ENCODE measurements at regions not wholly inside any gene's neighbourhood (a gene's known extent, or its start where the extent isn't known, plus 50 kb on each side); places are given as distances from the start of the nearest gene placed in this dataset.
A peak's percentile ranks its signal among the peaks of the same experiment; 100 is the strongest.
"Not testable (repeated sequence)": the region's sequence is repeated elsewhere in the genome, so short reads cannot be mapped to it uniquely, and the experiment has no call there.

GRCh38 chr4:64216741-64217140 is 192.5 kb downstream of the TECRL start:
- DNase-seq (ENCODE audit: low spot score): no peak

GRCh38 chr4:64205376-64205775 is 203.9 kb downstream of the TECRL start:
- DNase-seq (ENCODE audit: low spot score): no peak

GRCh38 chr4:64200001-64200555 is 209.2 kb downstream of the TECRL start:
- no peak for DNase-seq (ENCODE audit: low spot score)

- no peak for DNase-seq (ENCODE audit: low spot score)
Measured at GRCh38 chr4:64195582-64195981, 213.7 kb downstream of the TECRL start.

- no peak for DNase-seq (ENCODE audit: low spot score)
Measured at GRCh38 chr4:64192731-64193412, 216.4 kb downstream of the TECRL start.

- DNase-seq (ENCODE audit: low spot score): no peak
Measured at GRCh38 chr4:64174247-64174882, 234.9 kb downstream of the TECRL start.

DNA sequence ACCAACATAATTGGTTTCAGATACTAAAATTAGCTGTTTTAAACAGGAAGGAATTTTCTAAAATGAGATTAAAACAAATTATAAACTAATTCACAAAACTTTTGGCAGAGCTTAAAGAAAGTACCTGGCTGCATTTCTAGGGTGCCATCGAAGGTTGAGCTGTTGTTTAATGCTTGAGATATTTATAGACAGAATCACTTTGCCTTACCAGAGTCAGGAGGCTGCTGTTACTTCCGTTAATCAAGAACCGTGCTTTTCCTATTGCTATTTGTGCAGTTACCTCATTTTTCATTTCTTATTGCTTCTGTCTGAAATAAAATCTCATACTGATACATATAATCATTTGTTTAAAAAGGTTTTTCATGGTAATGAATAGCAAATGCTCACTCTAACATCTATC is 242.9 kb downstream of the TECRL start:
- DNase-seq (ENCODE audit: low spot score): no peak

- DNase-seq (ENCODE audit: low spot score): peak; percentile 76
Measured at GRCh38 chr4:64158648-64159326, 250.5 kb downstream of the TECRL start.

DNA sequence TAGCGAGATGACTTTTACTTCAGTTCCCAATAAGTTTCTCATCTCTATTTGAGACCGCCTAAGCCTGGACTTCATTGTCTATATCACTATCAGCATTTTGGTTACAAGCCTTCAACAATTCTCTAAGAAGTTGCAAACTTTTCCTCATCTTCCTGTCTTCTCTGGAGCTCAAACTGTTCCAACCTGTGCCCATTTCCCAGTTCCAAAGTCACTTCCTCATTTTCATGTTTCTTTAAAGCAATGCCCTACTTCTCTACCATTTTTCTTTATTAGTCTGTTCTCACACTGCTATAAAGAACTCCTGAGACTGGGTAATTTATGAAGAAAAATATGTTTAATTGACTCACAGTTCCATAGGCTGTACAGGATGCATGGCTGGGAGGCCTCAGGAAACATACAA is 251.9 kb downstream of the TECRL start:
- DNase-seq (ENCODE audit: low spot score): no peak

DNA sequence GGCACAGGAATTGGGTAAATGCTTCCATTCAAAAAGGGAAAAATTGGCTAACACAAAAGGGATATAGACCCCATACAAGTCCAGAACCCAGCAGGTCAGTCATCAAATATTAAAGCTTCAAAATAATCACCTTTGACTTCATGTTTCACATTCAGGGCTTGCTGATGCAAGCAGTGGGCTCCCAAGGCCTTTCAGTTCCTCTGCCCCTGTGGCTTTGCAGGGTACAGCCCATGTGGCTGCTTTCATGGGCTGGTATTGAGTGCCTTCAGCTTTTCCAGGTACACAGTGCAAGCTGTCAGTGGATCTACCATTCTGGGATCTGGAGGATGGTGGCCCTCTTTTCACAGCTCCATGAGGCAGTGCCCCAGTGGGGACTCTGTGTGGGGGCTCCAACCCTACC is 253.0 kb downstream of the TECRL start:
- DNase-seq (ENCODE audit: low spot score): no peak

GRCh38 chr4:64146030-64146429 is 263.2 kb downstream of the TECRL start:
- no peak for DNase-seq (ENCODE audit: low spot score)

GRCh38 chr4:64144994-64145393 is 264.3 kb downstream of the TECRL start:
- no peak for DNase-seq (ENCODE audit: low spot score)

GRCh38 chr4:64130907-64131306 is 278.3 kb downstream of the TECRL start:
- no peak for DNase-seq (ENCODE audit: low spot score)

DNA sequence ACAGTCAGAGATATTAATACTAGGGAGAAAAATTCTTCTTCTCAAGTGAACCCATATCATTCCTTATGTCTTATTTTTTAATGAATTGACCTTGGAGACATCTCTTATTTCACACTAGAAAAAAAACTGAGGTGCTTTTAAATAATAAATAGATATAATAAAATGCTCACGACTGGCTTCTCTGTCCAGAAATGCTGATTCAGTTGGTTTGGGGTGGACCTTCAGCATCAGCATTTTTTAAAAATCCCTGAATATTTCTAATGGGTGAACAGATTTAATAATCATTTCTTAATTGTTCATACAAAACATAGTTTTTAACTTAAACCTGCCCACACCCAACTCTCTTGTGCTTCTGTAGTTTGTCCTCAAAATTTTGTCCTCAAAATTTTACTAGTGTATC is 283.9 kb downstream of the TECRL start:
- DNase-seq (ENCODE audit: low spot score): no peak

DNA sequence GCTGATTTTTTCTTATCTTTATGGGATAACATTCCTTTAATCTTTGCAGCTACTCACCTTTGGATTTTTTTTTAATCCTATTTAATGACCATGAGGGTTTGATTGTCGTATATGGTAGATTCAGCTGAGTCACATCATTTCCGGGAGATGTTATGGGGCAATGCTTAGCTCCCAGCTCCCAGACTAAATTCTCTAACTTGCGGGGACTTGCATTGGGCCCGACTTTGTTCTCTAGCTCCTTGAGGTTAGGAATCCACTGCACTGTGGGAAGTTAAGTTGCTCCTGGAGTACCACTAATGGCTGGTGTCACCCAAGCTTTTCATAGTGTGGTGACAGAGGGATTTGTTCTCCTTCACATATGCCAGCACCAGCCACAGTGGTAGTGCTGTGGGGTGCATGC is 287.4 kb downstream of the TECRL start:
- no peak for DNase-seq (ENCODE audit: low spot score)

DNA sequence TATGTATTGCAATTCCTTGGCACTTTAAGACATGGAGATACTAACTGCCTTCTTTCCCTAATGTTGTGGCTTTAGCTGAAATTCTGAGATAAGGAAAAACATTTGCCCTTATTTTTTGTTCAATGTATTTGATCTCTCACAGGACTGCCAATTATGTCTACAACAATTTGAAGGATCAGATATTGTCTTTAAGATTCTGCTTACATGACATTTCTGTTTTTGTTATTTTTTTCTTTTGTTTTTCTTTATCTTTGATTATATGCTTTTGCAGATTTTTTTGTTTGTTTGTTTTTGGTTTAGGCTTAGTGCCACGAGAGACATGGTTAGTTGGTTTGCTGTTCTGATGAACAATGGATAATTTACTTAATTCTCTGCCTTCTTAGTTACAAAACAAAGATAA is 303.3 kb downstream of the TECRL start:
- DNase-seq (ENCODE audit: low spot score): no peak

- no peak for DNase-seq (ENCODE audit: low spot score)
Measured at GRCh38 chr4:64095398-64095797, 313.9 kb downstream of the TECRL start.

GRCh38 chr4:64079316-64079715 is 329.9 kb downstream of the TECRL start:
- DNase-seq (ENCODE audit: low spot score): no peak

- DNase-seq (ENCODE audit: low spot score): no peak
Measured at GRCh38 chr4:64068096-64068495, 341.2 kb downstream of the TECRL start.

DNA sequence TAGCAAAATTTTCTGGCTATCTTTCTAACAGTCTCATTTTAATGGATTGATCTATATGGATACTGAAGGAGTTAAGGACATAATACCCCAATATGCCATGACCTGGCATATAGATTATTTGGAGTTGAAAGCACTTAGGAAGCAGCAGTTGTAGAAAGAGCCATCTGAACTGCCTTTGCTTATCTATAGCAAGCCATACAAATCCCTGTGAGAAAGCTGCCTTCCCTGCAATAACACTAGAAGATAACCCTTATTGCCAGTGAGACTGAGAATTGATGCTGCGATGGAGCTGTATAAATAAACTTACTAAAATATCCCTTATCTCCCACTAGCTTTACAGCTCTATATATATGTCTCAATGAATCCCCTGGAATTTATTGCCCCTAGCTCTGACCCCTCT is 346.3 kb downstream of the TECRL start:
- no peak for DNase-seq (ENCODE audit: low spot score)

DNA sequence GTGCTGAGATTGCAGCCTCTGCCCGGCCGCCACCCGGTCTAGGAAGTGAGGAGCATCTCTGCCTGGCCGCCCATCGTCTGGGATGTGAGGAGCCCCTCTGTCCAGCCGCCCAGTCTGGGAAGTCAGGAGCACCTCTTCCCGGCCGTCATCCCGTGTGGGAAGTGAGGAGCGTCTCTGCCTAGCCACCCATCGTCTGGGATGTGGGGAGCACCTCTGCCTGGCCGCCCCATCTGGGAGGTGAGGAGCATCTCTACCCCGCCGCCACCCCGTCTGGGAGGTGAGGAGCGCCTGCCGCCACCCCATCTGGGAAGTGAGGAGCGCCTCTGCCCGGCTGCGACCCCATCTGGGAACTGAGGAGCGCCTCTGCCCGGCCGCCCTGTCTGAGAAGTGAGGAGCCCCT is 372.2 kb downstream of the TECRL start:
- not testable (repeated sequence) for DNase-seq (ENCODE audit: low spot score)

DNA sequence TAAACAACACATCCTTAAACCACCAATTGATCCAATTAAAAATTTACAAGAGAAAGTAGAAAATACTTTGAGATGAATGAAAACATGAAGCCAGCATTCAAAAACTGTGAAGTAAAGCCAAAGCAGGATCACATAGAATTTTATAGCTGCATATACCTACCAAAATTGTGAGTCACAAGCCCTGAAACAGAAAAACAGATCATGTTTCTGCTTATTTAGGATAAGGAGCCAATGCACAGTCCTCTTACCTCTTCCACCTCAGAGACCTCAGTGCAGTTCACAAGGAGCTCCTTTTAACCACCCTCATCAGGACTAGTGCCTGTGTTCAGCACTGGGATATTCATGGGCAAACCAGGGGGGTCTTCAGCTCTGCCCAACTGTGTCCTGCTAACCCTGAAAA is 386.7 kb downstream of the TECRL start:
- DNase-seq (ENCODE audit: low spot score): no peak

GRCh38 chr4:64016893-64017292 is 392.4 kb downstream of the TECRL start:
- no peak for DNase-seq (ENCODE audit: low spot score)

Data from COLO829 (cell line).